HG02571 (cell line): ENCODE measurements at regions not wholly inside any gene's neighbourhood (a gene's known extent, or its start where the extent isn't known, plus 50 kb on each side); places are given as distances from the start of the nearest gene placed in this dataset.

Source experiments
- ATAC-seq: cut with Tn5 transposase; IDR thresholded peaks from one replicate; pipeline ENCODE4 v1.9.1; 2021; ENCODE audit warnings: mild to moderate bottlenecking, moderate library complexity; ENCODE audit not compliant: unreplicated experiment

- no peak for ATAC-seq
Measured at GRCh38 chr13:40132249-40132648, 476.8 kb downstream of the COG6 start.

- no peak for ATAC-seq
Measured at GRCh38 chr13:40136896-40137295, 481.4 kb downstream of the COG6 start.

GRCh38 chr13:40137400-40137799 lies 481.9 kb downstream of the COG6 start:
- ATAC-seq: no peak

DNA sequence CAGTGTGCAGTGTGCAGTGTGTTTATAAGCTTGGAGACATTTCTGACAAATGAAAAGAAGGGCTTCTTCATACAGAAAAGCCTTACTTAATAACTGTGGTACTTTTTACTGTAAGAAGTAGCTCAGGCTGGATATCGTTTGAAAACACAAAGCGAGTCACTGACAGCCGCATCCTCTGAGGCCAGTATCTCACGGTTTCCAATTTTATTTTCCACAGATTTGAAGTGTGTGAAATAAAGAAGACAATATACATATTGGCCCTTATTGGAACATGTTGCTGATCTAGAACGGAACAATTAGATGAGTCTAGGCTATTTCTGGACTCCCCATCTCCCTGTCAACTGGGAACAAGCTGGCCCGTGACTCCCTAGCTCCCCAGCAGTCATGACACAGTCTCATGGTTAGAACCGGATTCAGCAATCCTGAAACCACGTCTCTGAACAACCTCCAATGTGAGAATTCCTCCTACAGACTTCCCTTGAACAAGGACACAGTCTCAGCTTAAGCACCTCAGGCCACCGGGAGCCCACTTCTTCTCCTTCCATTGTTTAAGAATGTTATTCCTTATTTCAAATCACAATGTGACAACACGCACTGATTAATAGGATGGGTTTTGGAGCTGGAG lies 484.5 kb downstream of the COG6 start:
- no peak for ATAC-seq

GRCh38 chr13:40141859-40142555 lies 486.5 kb downstream of the COG6 start:
- ATAC-seq: no peak

GRCh38 chr13:40143106-40143505 lies 487.6 kb downstream of the COG6 start:
- no peak for ATAC-seq

DNA sequence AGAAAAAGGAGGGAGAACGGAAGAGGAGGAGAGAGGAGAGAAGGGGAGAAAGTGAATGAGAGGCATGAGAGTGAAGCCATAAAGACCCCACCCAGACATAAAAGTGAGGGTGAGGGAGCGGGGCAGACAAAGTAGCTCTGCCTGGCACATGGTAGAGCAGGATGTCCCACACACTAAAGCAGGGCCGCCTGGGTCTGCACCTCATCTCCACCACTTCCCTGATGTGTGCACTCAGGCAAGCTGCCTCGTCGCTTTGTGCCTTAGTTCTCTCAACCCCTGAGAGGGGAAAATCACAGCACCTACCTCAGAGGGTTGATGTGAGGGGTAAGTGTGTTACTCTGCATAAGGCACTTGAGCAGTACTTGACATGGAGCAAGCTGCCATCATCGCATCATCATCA lies 488.1 kb downstream of the COG6 start:
- ATAC-seq: no peak

GRCh38 chr13:40145139-40145538 lies 489.7 kb downstream of the COG6 start:
- no peak for ATAC-seq

DNA sequence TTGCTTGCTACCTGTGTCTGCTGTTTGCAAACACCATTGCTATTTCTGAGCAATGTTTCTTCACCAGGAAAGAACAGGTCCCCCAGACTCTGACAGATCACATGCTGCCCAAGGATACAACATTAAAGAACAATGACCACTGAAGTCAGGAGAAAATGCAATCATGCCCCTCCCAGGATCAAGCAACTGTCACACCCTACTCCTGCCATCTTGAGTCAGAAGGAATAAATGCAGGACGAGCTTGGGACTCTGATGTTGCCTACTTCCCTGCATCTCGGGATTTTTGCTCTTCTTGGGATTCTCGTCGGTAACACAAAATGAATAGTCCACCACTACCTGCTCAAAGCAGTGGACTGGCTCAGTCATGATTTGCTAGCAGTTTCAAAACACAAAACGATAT lies 490.6 kb downstream of the COG6 start:
- no peak for ATAC-seq

DNA sequence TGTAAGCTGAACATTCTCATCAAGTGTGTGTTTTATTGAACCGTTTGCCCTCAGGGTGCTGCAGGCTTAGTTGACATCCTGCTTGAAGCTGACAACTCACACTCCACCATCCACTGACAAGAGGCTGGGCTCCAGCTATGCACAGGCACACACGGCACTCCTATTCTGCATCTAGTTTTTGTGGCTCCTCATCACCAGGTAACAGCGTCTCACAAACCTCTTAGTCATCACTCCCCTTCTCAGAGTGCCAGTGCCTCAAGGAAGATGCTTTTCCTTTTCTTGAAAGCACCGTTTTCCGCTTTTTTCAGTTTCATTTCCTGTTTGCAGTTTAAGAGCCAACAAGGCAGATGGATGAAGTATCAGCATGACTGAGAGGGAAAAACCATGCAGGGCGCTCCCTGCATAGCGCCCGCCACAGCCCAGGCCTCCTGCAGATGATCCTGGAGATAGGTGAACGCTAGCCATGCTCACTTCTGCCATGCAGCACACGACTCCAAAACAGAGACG lies 491.2 kb downstream of the COG6 start:
- ATAC-seq: no peak

DNA sequence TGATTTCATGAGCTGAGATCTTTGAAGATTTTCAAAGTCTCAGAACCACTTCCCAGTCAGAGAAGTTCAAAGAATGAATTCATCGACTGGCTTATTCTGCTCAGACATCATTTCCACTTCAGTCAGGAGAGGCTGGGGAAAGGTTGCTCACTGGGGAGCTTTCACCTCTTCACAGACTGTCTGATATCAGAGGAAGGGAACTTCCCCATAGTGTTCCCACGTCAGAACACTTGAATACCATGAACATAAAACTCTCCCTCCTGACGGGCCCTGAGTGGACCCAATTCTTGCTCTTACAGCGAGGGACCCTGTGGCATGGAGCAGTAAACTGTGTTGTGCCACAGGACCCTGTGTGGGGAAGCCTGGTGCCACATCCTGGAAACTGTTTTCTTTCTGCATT lies 492.6 kb downstream of the COG6 start:
- ATAC-seq: no peak

GRCh38 chr13:40148742-40149141 lies 493.3 kb downstream of the COG6 start:
- ATAC-seq: no peak

DNA sequence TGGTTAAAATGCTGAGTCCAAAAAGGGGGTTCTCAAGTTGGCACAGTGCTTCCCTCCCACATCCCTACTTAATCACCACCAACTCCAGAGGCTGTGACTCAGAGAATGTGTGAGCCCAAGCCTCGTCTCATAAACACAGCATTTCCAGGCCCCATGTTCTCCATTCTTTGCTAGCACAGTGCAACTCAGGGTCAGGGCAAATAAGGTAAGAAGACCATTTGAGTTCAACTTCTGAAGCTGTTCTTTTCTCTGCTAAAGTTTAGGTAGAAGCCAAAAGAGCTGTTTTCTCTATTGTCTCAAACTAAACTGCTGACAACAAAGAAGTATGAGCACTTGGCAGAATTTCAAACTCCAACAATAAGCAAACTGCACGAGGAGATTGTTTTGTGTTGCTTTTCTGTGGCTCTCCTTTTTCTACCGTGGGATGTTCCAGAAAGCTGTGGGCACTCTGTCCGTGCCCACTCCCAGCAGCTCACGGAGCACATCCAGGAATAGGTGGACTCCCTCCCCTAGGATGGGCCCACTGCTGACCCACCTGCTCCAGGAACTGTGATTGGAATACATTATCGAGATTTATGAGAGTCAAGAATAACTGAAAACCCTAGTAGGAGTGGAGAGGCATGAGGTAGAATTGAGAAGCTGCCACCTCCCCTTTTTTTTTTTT lies 494.3 kb downstream of the COG6 start:
- ATAC-seq: no peak

DNA sequence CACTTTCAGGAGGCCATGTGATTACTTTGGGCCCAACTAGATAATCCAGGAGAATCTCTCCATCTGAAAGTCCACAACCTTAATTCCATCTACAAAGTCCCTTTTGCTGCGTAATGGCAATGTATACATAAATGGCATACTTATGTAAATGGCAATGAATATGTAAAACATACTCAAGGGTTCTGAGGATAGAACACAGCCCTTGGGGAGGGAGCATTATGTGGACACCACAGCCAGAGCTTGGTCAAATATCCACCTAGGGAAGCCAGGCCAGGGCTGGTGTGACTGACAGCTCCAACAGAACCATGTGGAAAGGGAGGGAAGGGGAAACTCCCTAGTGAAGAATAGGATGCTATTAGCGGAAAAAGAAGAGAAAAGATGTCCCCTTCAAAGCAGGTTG lies 496.2 kb downstream of the COG6 start:
- ATAC-seq: no peak

DNA sequence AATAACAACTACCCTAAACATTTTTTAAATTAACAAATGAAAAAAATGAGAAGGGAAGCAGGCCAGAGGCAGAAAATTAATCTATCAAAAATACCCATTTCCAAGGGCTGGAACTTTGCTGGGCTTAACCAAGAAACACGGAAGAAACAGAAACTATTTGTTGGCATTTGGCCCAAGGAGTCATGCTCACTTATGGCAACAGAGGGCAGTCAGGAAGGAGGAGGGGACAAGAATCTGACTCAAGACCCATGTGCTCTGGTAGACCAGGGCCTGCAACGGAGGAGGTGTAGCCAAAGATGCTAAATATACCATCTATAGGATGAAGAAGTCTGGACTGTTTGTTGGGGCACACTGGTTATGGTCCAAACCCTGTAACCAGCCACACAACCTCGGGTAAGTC lies 496.7 kb downstream of the COG6 start:
- ATAC-seq: no peak

- ATAC-seq: no peak
Measured at GRCh38 chr13:40152922-40153321, 497.5 kb downstream of the COG6 start.

DNA sequence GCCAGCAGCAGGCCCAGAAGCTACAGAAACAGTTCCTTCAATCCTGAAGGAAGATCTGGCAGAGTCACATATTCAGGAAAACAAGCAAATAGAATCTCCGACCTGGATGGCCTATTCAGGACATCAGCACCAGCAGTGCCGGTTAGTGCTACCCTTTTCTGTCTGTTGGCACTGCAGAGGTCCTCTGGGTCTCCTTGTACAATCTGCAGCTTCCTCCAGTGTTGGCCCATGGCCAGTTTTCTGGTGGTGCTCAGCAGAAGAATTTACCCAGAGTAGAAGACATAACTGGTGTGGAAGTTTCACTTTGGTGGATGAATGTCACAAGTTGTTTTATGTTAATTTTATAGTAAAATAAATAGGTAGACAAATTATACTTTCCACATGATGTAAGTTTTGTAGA lies 498.1 kb downstream of the COG6 start:
- no peak for ATAC-seq

GRCh38 chr13:40155201-40155600 lies 499.7 kb downstream of the COG6 start:
- ATAC-seq: no peak

DNA sequence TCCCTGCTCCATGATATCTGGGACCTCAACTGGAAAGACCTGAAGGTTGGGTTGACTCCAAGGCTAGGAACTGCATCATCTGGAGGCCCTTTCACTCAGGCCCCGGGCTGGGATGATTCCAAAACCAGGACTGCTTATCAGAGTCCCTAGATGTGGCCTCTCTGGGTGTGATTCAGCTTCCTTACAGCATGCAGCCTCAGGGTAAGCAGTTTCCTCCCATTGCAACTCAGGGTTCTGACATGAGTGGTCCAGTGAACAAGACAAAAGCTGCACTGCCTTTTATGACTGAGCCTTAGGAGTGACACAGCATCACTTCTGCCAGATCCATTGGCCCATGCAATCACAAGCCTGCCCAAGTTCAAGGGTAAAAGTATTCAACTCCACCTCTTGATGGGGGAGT lies 502.8 kb downstream of the COG6 start:
- ATAC-seq: no peak

- ATAC-seq: no peak
Measured at GRCh38 chr13:40158757-40159156, 503.3 kb downstream of the COG6 start.

DNA sequence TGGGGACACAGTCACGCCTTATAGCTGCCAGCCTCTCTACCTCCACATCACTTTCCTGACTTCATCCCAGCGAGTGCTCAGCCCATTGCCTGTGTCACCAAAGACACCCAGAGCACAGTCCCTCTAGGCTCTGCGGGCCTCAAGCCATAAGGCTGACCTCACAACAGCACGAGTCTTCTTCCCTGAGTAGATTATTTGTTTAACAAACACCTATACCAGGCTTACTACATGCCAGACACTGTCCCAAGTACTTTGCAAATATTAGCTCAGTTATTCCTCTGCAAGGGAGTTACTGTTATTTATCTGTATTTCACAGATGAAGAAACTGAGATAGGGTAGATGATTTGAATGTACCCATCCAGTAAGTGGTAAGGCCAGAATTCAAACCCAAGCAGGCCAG lies 504.3 kb downstream of the COG6 start:
- no peak for ATAC-seq
